KMS-11 (cell line): ENCODE measurements at regions not wholly inside any gene's neighbourhood (a gene's known extent, or its start where the extent isn't known, plus 50 kb on each side); places are given as distances from the start of the nearest gene placed in this dataset.

ENCODE experiments used
- H2AFZ ChIP-seq: fragments of 200-600 bp; sonication (generic); 2 replicates; pipeline ENCODE4 v1.6.1; 2016; ENCODE audit warnings: antibody characterized with exemption, mixed run types, low read depth
- H3K27ac ChIP-seq: fragments of 200-600 bp; sonication (generic); 2 replicates; pipeline ENCODE4 v1.6.1; 2016; ENCODE audit warnings: mild to moderate bottlenecking, mixed run types
- H3K27me3 ChIP-seq: fragments of 200-600 bp; sonication (generic); 2 replicates; pipeline ENCODE4 v1.6.1; 2017; ENCODE audit warnings: mild to moderate bottlenecking, low read depth, mixed run types, moderate library complexity; ENCODE audit not compliant: insufficient read depth
- H3K36me3 ChIP-seq: fragments of 200-600 bp; sonication (generic); 2 replicates; pipeline ENCODE4 v1.6.1; 2017; ENCODE audit warnings: mild to moderate bottlenecking, mixed run types; ENCODE audit not compliant: insufficient read depth
- H3K4me1 ChIP-seq: fragments of 200-600 bp; sonication (generic); 2 replicates; pipeline ENCODE4 v1.6.1; 2016; ENCODE audit warnings: mild to moderate bottlenecking, low read depth, mixed run types; ENCODE audit not compliant: poor library complexity, severe bottlenecking
- H3K4me2 ChIP-seq: fragments of 200-600 bp; sonication (generic); 2 replicates; pipeline ENCODE4 v1.7.0; 2016; ENCODE audit warnings: mild to moderate bottlenecking, mixed run types
- H3K4me3 ChIP-seq: fragments of 200-600 bp; sonication (generic); IDR thresholded peaks from 2 replicates; pipeline ENCODE4 v1.6.1; 2017; ENCODE audit warnings: low read depth, low read length, mixed read lengths; ENCODE audit not compliant: insufficient read depth
- H3K79me2 ChIP-seq: fragments of 200-600 bp; sonication (generic); 2 replicates; pipeline ENCODE4 v1.6.1; 2016; ENCODE audit warnings: low read depth, mixed run types; ENCODE audit not compliant: insufficient read depth
- H3K9ac ChIP-seq: fragments of 200-600 bp; sonication (generic); 2 replicates; pipeline ENCODE4 v1.6.1; 2016; ENCODE audit warnings: mild to moderate bottlenecking, mixed run types
- H4K20me1 ChIP-seq: fragments of 200-600 bp; sonication (generic); 2 replicates; pipeline ENCODE4 v1.6.1; 2016; ENCODE audit warnings: mild to moderate bottlenecking, mixed run types; ENCODE audit not compliant: insufficient read depth
- CTCF ChIP-seq: fragments of 200-600 bp; sonication (generic); conservative IDR thresholded peaks from 2 replicates; pipeline ENCODE4 v1.6.1; 2017; ENCODE audit warnings: low read depth, mild to moderate bottlenecking, antibody characterized with exemption, low read length, moderate library complexity, mixed read lengths

GRCh38 chr16:16815641-16816040 is 436.7 kb downstream of the NPIPA7 start:
- no peaks in the 10 kb centered on the region for H4K20me1 ChIP-seq
- H3K9ac ChIP-seq = no peak overlapping the region
- no peak overlapping the region for H3K4me2 ChIP-seq
- TF ChIP-seq CTCF = no peak
- no peaks in the 10 kb centered on the region for H3K27me3 ChIP-seq
- H3K79me2 ChIP-seq = no peaks in the 10 kb centered on the region
- H3K36me3 ChIP-seq = no peaks in the 10 kb centered on the region
- no peak overlapping the region for H2AFZ ChIP-seq
- no peak overlapping the region for H3K4me3 ChIP-seq
- no peak overlapping the region for H3K27ac ChIP-seq
- H3K4me1 ChIP-seq = no peaks in the 10 kb centered on the region

GRCh38 chr16:16817196-16817595 is 438.3 kb downstream of the NPIPA7 start:
- Histone ChIP-seq H3K36me3 (no peaks in the 10 kb centered on the region), H3K79me2 (no peaks in the 10 kb centered on the region), H2AFZ (no peak overlapping the region), H3K27ac (no peak overlapping the region), H4K20me1 (no peaks in the 10 kb centered on the region), H3K4me2 (no peak overlapping the region), H3K27me3 (no peaks in the 10 kb centered on the region), H3K4me3 (no peak overlapping the region), H3K4me1 (no peaks in the 10 kb centered on the region), H3K9ac (no peak overlapping the region)
- no peak for TF ChIP-seq CTCF

GRCh38 chr16:16821261-16821660 is 442.3 kb downstream of the NPIPA7 start:
- Histone ChIP-seq H2AFZ (no peak overlapping the region), H3K27me3 (no peaks in the 10 kb centered on the region), H3K27ac (no peak overlapping the region), H4K20me1 (no peaks in the 10 kb centered on the region), H3K4me3 (no peak overlapping the region), H3K4me2 (no peak overlapping the region), H3K9ac (no peak overlapping the region), H3K4me1 (no peaks in the 10 kb centered on the region), H3K36me3 (no peaks in the 10 kb centered on the region), H3K79me2 (no peaks in the 10 kb centered on the region)
- no peak for TF ChIP-seq CTCF

DNA sequence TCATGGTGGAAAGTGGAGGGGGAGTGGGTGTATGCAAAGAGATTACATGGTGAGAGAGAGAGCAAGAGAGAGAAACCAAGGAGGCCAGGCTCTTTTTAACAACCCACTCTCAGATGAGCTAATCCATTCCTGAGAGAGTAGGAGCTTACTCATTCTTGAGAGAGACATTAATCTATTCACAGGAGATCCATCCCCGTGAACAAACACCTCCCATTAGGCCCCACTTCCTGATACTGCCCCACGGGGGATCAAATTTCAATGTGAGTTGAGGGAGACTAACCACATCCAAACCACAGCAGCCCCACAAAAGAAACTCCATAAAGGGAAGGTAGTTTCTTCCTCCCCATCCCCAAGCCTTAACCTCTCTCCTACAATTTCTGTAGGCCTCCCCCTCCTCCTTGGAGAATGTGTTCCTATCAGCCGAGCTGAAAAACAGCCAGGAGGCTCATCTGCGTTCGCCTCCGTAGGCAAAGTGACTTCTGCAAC is 450.0 kb downstream of the NPIPA7 start:
- Histone ChIP-seq H3K27me3 (no peaks in the 10 kb centered on the region), H3K4me1 (no peaks in the 10 kb centered on the region), H3K4me3 (no peak overlapping the region), H3K79me2 (no peaks in the 10 kb centered on the region), H3K4me2 (no peak overlapping the region), H3K36me3 (no peaks in the 10 kb centered on the region), H3K27ac (no peak overlapping the region), H2AFZ (no peak overlapping the region), H4K20me1 (no peaks in the 10 kb centered on the region), H3K9ac (no peak overlapping the region)
- no peak for TF ChIP-seq CTCF
